IPS-18c (cell line): ENCODE measurements at regions not wholly inside any gene's neighbourhood (a gene's known extent, or its start where the extent isn't known, plus 50 kb on each side); places are given as distances from the start of the nearest gene placed in this dataset.
"Not testable (repeated sequence)": the region's sequence is repeated elsewhere in the genome, so short reads cannot be mapped to it uniquely, and the experiment has no call there.

ENCODE experiments used
- H3K4me3 ChIP-seq: 2 replicates; pipeline ENCODE4 v1.7.0; 2013; ENCODE audit warnings: low read depth, mild to moderate bottlenecking, low read length, moderate library complexity; ENCODE audit not compliant: insufficient read depth
- H3K9me3 ChIP-seq: one replicate; pipeline ENCODE4 v1.6.1; 2013; ENCODE audit warnings: mild to moderate bottlenecking, low read length, moderate library complexity; ENCODE audit not compliant: control insufficient read depth, insufficient read depth

DNA sequence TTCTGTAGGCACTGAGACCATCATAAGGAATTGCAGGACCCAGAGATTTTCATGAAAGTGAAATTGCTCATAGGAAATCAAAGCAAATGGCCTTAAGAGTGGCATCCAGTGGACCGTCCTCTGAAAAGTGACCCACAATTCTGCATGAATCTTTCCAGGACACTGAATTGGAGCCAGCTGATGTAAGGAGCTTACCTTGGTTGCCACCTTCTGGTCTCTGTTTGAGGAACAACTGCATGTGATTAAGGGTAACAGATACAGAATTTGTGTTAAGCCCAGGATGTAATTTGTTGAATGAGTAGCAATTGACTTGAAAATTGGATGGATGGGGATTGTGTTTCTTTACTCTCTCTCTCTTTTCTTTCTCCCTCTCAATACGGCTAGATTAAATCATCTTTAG lies 49.9 kb upstream of the GAS1 start:
- no peaks in the 10 kb centered on the region for H3K9me3 ChIP-seq
- no peak overlapping the region for H3K4me3 ChIP-seq

GRCh38 chr9:86997951-86998350 lies 50.6 kb upstream of the GAS1 start:
- no peaks in the 10 kb centered on the region for H3K9me3 ChIP-seq

DNA sequence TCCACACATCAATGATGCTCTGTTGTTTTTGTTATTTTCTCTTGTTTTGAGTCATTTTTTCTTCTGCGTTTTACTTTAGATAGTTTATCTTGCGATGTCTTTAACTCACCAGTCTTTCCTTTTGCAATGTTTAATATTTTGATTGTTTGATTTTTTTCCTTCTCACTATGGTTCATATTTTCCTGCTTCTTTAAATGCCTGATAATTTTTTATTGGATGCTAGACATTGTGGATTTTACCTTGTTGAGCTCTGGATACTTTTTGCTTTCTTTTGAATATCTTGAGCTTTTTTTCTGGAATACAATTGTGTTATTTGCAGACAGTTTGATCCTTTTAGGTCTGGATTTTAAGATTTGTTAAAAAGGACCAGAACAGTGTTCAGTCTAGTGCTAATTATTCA lies 55.2 kb upstream of the GAS1 start:
- no peaks in the 10 kb centered on the region for H3K9me3 ChIP-seq
- H3K4me3 ChIP-seq: no peak overlapping the region

More at GRCh38 chr9:86997951-86998350, 50.6 kb upstream of the GAS1 start:
- no peak overlapping the region for H3K4me3 ChIP-seq

GRCh38 chr9:87004016-87004415 lies 56.7 kb upstream of the GAS1 start:
- Histone ChIP-seq H3K9me3 (no peaks in the 10 kb centered on the region), H3K4me3 (no peak overlapping the region)

DNA sequence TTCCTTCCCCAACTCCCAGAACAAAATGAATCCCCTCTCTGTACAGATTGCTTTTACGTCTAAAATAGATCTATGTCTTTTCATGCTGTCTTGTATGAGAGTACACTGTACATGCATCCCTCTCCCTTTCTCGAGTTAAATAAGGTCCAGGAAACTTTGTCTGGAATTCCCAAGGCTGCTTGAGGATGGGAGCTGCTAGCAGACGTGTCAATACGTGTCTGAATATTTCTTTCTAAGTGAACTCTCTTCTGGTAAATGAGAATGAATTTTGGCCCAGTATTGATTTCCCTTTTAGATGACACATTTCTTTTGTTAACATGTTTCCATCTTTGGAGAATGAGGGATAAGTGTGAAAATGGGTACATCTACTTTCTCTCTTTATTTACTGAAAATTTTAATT lies 59.6 kb upstream of the GAS1 start:
- Histone ChIP-seq H3K9me3 (no peaks in the 10 kb centered on the region), H3K4me3 (no peak overlapping the region)

- Histone ChIP-seq H3K9me3 (no peaks in the 10 kb centered on the region), H3K4me3 (no peak overlapping the region)
These were observed 60.5 kb upstream of the GAS1 start for GRCh38 chr9:87007711-87008366.

DNA sequence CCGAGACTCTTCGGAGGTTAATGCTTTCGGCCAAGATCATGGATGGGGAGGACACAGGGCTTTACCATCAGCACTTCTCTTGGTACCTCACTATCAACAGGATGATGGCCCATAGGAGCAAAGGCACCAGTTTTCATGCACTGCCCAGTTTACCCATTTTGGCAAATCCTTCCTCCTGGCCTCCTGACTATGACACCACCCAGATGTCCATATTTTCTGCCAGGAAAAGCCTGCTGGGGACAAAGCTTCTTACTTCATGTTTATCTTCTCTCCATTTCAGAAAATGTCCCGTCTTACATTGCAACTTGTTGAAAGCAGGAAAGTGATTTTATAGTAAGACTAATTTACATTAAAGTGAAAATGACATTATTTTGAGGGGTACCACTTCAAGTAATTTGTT lies 61.4 kb upstream of the GAS1 start:
- no peak overlapping the region for H3K4me3 ChIP-seq
- no peaks in the 10 kb centered on the region for H3K9me3 ChIP-seq

DNA sequence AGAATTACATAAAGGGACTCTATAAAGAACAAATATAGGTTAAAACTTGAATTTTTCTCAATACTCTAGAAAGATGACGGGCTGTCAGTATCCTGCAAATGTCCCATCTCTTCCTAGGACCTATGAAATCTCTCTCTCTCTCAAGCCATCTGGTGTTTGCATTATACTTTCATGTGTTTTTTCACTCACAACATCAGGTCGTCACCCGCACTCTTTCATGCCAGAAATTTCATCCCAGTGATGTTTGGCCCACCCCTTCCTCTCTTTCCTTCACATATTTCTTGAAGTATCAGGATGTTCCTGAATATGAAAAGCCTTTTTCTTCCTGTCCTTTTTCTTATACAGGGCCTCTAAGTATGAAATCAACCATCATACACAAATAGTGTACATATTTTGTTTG lies 63.3 kb upstream of the GAS1 start:
- Histone ChIP-seq H3K9me3 (no peaks in the 10 kb centered on the region), H3K4me3 (no peak overlapping the region)

DNA sequence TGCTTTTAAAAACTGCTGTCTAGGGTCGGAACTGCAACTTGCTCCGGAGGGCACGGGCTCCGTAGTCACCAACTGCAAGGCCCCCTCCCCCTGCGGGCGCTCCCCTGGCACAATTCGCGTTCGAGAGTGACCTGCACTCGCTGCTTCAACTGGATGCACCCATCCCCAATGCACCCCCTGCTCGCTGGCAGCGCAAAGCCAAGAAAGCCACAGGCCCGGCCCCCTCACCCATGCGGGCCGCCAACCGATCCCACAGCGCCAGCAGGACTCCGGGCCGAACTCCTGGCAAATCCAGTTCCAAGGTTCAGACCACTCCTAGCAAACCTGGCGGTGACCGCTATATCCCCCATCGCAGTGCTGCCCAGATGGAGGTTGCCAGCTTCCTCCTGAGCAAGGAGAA lies 64.2 kb upstream of the GAS1 start:
- no peak overlapping the region for H3K4me3 ChIP-seq
- no peaks in the 10 kb centered on the region for H3K9me3 ChIP-seq

GRCh38 chr9:87013490-87013889 lies 66.2 kb upstream of the GAS1 start:
- no peak overlapping the region for H3K4me3 ChIP-seq
- H3K9me3 ChIP-seq: no peaks in the 10 kb centered on the region

- H3K4me3 ChIP-seq: no peak overlapping the region
These were observed 67.1 kb upstream of the GAS1 start for GRCh38 chr9:87014436-87014835.

DNA sequence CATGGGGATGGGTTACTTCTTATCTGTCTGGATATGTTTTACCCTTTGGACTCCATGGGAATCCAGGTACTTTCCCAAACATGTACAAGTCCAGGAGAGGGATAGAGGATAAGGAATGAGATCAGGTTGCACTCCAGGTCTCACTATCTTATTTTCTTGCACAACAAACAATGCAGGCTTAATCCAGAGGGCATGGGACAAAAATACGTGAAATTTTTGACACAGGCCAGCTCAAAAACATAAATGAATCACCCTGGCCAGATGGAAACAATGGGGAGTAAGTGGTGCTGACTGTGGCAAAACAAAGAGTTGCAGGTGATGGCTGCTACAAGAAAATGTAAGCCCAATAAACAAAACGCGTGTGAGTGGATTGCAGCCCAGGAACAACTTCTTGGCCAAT lies 69.4 kb upstream of the GAS1 start:
- Histone ChIP-seq H3K4me3 (no peak overlapping the region), H3K9me3 (no peaks in the 10 kb centered on the region)

More at GRCh38 chr9:87014436-87014835, 67.1 kb upstream of the GAS1 start:
- no peaks in the 10 kb centered on the region for H3K9me3 ChIP-seq

DNA sequence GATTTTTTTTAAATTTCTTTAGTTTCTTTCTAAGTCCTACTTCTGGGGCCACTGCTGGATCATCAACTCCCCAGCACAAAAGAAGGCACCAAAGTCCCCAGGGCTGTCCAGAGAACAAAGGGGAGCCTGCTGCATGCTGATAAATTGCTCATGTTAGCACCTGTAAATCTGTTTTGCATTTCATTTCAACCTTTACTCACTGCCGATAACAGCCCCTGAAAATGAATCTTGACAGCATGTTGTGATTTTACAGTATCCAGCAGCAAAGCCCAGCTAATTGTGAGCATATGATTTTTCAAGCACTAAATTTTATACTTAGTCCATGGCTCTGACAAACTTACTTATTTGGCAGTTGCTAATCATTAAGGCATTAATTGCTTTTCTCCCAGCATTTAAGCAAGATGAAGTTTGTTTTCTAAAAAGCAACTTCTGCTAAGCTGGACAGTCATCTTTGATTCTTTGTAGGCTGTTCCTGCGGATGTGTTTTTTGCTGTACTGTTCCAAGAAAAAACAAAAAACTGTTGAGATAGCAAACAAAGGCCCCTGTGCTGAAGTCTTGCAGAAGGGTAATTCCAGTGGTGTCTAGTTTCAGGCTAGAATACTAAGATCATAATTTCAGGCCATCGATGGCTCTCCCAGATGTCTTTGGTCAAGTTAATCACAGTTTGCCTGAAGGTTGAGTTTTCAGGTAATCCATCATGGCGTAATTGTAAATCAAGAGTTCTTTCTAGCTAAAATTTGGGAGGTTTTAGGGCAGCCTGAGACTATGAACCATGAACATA lies 73.1 kb upstream of the GAS1 start:
- Histone ChIP-seq H3K4me3 (no peak overlapping the region), H3K9me3 (no peaks in the 10 kb centered on the region)

DNA sequence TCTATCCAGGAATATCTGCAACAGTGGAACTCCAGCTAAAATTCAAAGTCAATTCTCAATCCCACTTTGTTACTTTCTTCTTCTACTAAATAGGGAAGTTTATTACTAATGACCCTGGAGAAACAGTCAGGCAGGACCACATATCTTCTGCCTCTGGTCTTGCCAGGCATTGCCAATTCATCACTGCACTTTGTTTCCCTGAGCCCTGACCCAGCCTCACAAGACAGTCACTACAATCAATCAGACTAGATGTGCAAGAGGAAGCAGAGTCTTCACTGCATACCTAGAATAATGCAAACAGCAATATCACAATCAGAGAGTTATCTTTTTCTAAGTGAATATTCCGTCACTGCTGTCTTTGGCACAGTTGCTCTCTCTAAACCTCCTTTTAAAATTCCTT lies 74.9 kb upstream of the GAS1 start:
- Histone ChIP-seq H3K4me3 (no peak overlapping the region), H3K9me3 (no peaks in the 10 kb centered on the region)

DNA sequence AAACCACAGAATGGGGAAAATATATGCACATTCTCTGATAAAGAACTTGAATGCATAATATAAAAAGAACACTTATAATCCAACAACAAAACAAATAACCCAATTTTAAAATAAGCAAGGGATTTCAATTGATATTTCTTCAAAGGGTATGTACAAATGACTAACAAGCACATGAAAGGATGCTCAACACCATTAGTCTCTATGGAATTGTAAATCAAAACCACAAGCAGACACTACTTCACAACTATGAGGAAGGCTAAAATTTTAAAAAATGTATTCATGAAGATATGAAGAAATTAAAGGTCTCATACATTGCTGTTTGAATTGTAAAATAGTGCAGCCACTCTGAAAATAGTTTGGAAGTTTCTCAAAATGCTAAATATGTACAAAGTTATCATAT lies 78.9 kb upstream of the GAS1 start:
- no peak overlapping the region for H3K4me3 ChIP-seq
- H3K9me3 ChIP-seq: no peaks in the 10 kb centered on the region

DNA sequence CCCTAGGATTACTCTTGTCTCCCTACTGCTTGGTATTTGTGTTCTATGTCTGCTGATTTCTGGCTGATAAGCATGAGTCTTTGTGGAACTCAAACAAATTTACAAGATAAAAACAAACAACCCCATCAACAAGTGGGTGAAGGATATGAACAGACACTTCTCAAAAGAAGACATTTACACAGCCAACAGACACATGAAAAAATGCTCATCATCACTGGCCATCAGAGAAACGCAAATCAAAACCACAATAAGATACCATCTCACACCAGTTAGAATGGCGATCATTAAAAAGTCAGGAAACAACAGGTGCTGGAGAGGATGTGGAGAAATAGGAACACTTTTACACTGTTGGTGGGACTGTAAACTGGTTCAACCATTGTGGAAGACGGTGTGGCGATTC lies 81.5 kb upstream of the GAS1 start:
- H3K9me3 ChIP-seq: not testable (repeated sequence)

DNA sequence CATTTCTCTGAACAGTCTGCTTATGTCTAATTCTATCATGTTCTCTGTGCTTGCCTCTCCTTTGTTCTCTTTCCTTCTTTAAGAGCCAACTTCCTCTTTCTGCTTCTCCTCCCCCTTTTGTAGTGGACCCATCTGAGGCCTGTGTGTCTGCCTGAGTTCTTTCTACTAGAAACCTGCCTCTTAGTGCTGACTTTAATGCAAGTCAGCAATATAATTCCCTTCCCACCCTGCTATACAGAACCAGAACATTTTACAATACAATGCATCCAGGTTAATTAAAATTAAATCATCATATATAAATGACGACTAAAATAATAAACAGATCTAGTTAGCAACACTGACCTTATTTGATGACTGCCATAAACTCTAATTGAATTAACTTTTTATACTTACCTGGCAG lies 82.6 kb upstream of the GAS1 start:
- H3K9me3 ChIP-seq: no peaks in the 10 kb centered on the region
- no peak overlapping the region for H3K4me3 ChIP-seq

More for the DNA sequence above, 81.5 kb upstream of the GAS1 start:
- not testable (repeated sequence) for H3K4me3 ChIP-seq

DNA sequence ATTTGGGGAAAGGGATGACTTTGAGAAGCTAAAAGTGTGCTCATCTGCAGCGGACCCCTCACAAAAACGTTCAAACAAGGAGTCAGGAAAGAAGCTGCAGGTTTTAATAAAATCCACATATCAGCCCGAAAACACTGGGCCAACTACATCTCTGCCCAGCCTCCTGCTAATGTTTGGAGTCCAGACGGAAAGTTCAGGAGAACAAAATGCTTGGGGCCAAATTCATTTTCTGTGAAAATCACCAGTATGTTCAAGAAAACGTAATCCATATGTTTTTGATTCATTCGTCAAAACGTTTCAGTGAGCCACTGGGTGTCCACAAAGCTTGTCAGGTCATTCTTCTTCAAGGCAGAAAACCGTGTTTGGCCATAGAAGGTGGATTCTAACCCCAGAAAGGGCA lies 87.5 kb upstream of the GAS1 start:
- Histone ChIP-seq H3K9me3 (no peaks in the 10 kb centered on the region), H3K4me3 (no peak overlapping the region)

DNA sequence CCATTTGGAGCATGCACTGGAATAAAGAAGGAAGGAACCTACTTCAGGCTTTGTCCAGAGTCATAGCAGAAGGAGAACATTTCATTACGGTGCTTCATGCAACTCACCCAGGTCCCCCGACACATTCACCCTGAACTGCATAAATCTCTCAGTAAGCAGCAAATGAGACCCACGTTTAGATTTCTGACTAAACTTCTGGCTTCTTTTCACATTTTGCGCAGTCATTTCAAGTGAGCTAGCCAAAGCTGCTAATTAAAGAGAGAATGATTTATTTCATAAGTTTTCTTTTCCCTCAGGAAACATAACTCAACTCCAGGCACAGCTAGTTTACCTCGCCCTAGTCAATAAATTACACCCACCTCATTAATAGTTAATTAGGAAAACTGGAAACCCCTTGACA lies 88.6 kb upstream of the GAS1 start:
- no peaks in the 10 kb centered on the region for H3K9me3 ChIP-seq
- H3K4me3 ChIP-seq: no peak overlapping the region
